Cerebellar cortex (tissue), 1 donor: ENCODE measurements at regions not wholly inside any gene's neighbourhood (a gene's known extent, or its start where the extent isn't known, plus 50 kb on each side); places are given as distances from the start of the nearest gene placed in this dataset.
"Not testable (repeated sequence)": the region's sequence is repeated elsewhere in the genome, so short reads cannot be mapped to it uniquely, and the experiment has no call there.

Experiments
- DNase-seq: peaks from one replicate; pipeline ENCODE4 v3.0.0-alpha.2; 2015; ENCODE audit warnings: low spot score

DNA sequence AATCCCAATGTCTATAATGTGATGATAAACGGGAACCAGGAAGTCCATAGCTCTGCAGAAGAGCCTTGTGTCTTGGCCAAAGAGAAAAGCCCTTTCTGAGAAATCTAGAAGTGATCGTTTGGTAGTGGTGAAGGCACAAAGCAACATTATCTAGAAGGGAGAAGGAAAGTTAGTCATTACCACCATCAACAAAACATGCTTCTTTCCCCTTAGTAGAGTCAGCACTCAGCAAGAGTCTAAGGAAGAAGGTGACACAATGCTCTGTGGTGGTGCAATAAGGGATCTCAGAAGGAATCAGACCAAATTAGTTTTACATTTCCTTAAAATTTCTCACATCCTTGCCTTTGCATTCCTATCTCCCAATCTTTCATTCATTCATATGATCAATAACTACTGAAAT is 134.4 kb upstream of the PRDX6 start:
- no peak for DNase-seq

DNA sequence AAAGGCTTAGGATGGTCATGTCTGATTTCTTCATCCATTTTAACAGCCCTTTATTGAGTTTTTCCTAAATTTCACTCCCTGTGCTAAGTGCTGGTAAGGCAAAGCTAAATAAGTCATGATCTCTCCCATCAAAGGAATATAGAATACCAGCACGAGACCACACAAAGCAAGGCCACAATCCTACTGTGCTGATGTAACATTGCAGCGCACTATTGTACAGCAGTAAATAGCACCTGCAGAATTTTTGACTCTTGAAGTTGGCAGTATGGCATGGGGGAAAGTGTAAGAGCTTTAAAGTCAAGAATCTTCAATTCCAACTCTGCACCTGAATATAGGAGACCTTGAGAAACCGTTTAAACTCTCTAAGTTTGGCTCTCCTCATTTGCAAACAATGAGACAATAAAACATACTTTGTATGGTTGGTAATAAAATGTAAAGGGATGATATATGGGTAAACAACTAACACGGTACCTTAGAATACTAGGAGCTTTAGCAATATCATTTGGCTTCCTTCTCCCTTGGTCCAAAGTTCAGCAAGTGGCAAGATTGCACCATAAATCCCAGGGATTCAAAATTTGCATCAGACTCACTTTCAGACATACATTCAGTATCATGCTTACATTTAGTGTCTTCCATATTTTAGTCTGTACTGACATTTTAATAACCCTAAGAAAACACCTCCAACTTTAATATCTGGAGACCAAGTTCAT is 132.9 kb upstream of the PRDX6 start:
- DNase-seq: no peak

- no peak for DNase-seq
Observed at GRCh38 chr1:173347282-173347818, 129.8 kb upstream of the PRDX6 start.

DNA sequence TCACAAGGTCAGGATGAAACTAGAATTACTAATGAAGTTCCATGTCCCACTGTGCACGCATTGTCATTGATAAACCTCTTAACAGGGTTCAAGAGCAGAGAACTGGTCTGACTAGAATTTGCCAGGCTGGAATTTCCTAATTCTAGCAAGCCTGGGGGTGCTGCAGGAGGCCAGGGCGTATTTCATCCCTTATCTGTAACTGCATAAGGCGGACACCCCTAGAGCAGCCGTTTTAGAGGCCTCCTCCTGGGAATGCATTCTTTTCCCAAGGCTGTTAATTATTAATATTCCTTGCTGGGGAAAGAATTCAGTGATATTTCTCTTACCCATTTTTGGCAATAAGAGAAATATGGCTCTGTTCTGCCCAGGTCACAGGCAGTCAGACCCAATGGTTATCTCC is 124.5 kb upstream of the PRDX6 start:
- DNase-seq: not testable (repeated sequence)

- DNase-seq: no peak
Observed at GRCh38 chr1:173353350-173353749, 123.8 kb upstream of the PRDX6 start.

DNA sequence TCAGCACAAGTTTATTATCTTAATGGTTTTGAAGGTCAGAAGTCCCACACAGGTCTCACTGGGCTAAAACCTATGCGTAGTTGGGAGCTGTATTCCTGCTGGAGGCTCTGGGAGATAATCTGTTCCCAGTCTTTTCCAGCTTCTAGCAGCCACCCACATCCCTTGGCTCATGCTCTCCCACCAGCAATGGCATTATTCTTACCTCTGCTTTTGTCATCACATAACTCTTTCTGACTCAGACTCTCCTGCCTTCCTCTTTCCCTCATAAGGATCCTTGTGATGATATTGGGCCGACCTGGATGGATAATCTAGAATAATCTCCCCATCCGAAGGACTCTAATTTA is 122.2 kb upstream of the PRDX6 start:
- DNase-seq: no peak

GRCh38 chr1:173355281-173356031 is 121.7 kb upstream of the PRDX6 start:
- DNase-seq: no peak

GRCh38 chr1:173356191-173356762 is 120.9 kb upstream of the PRDX6 start:
- no peak for DNase-seq

DNA sequence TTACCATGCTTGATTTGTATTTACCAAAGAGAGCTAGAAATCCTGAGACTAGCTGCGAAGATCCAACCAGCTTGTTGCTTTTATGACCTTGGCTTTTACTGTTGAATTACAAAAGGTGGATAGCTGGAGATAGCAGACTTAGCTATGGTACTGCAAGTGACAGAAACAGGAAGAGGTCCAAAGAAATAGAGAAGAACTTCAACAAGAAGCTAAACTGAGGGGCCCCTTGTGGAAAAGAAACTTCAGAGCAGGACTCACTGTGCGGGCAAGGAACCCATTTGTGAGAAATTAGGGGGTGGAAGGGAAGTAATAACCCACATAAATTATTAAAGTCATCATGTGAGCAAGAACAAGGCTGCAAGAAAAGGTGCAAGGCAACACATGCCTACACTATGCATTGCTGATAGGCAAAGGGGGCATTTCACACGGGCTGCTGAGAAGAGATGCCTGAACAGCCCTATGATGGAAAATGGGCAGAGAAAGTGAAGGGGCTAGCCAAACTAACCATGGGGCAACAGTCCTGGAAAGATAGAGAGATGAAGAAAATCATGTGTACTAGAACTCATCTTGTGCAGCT is 116.6 kb upstream of the PRDX6 start:
- DNase-seq: no peak

- no peak for DNase-seq
Observed at GRCh38 chr1:173362543-173362942, 114.6 kb upstream of the PRDX6 start.

GRCh38 chr1:173364827-173365226 is 112.3 kb upstream of the PRDX6 start:
- no peak for DNase-seq

GRCh38 chr1:173365341-173365740 is 111.8 kb upstream of the PRDX6 start:
- no peak for DNase-seq

DNA sequence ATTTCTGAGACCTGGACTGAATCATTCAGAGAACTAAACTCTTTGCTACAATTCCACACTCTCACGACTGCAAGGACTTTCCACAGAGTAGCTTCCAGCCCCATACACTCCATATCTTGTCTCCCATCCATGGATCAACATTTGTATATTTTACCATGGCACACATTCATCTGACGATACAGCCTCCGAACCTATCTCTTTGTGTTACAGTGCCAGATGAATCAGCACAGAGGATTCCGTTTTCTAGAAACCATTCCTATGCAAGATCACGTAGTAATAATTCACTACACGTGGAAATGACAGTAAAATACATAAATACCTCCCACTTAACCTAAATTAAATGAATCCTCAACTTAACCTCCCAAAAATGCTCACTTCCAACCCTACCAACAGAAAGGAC is 110.0 kb upstream of the PRDX6 start:
- no peak for DNase-seq

GRCh38 chr1:173370586-173370985 is 106.5 kb upstream of the PRDX6 start:
- DNase-seq: not testable (repeated sequence)

DNA sequence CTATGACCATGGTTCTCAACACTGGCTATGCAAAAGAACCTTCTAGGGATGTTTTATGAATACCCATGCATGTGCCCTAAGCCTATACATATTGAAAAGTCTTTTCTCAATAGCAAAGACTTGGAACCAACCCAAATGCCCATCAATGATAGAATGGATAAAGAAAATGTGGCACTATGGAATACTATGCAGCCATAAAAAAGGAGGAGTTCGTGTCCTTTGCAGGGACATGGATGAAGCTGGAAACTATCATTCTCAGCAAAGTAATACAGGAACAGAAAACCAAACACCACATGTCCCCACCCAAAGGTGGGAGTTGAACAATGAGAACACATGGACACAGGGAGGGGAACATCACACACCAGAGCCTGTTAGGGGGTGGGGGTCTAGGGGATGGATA is 101.1 kb upstream of the PRDX6 start:
- not testable (repeated sequence) for DNase-seq

DNA sequence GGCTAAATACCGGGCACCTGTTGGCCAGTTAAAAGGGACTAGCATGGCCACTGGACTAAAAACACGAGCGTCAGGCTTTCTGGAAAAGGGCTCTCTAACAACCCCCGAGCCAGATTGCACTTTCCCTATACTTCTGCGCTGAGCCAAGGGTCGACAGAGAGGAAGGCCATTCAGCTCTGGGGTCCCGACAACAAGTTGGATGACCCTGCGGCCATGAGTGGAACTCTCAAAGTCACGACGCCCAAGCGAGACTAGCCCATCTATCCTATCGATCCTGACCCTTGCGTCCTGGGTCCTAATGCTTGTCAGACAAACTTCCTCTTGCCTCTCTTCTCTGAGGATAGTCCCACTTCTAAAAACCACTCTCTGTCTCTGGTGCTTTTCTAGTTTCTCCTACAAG is 99.9 kb upstream of the PRDX6 start:
- DNase-seq: no peak

- DNase-seq: no peak
Observed at GRCh38 chr1:173383351-173383750, 93.8 kb upstream of the PRDX6 start.

- no peak for DNase-seq
Observed at GRCh38 chr1:173388352-173388751, 88.8 kb upstream of the PRDX6 start.

GRCh38 chr1:173392895-173393658 is 84.1 kb upstream of the PRDX6 start:
- no peak for DNase-seq

DNA sequence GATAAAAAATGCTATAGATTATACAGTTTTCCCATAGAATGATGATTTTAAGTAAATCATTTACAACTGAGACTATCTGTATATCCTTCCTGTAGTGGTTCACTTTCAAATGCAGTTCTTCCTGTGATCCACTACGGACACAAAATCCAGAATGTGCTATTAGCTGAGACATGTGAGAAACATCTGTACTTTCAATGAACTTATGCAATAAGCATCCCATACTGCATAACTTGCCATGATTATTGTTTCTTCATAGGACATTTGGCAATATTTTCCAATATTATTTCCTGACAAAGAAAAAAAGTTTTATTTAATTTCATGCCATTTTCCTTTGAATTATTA is 83.5 kb upstream of the PRDX6 start:
- no peak for DNase-seq

DNA sequence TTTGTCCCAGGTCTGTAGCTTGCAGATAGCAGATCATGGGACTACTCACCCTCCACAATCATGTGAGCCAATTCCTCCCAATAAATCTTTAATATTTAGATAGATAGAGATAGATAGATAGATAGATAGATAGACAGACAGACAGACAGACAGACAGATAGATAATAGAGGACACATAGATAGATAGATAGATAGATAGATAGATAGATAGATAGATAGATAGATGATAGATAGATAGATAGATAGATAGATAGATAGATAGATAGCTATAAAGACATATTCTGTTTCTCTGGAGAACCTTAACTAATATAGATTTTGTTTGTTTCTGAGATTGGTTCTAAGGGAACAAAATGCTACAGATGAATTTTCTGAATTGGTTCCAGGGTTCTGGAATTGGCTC is 82.3 kb upstream of the PRDX6 start:
- not testable (repeated sequence) for DNase-seq

- DNase-seq: no peak
Observed at GRCh38 chr1:173395762-173396161, 81.4 kb upstream of the PRDX6 start.
